NCI-H2107 (cell line): ENCODE measurements at regions not wholly inside any gene's neighbourhood (a gene's known extent, or its start where the extent isn't known, plus 50 kb on each side); places are given as distances from the start of the nearest gene placed in this dataset.
"Not testable (repeated sequence)": the region's sequence is repeated elsewhere in the genome, so short reads cannot be mapped to it uniquely, and the experiment has no call there.

ENCODE experiments used
- DNase-seq: peaks from one replicate; lab custom pipeline; 2025; lab: John Stamatoyannopoulos, UW

DNA sequence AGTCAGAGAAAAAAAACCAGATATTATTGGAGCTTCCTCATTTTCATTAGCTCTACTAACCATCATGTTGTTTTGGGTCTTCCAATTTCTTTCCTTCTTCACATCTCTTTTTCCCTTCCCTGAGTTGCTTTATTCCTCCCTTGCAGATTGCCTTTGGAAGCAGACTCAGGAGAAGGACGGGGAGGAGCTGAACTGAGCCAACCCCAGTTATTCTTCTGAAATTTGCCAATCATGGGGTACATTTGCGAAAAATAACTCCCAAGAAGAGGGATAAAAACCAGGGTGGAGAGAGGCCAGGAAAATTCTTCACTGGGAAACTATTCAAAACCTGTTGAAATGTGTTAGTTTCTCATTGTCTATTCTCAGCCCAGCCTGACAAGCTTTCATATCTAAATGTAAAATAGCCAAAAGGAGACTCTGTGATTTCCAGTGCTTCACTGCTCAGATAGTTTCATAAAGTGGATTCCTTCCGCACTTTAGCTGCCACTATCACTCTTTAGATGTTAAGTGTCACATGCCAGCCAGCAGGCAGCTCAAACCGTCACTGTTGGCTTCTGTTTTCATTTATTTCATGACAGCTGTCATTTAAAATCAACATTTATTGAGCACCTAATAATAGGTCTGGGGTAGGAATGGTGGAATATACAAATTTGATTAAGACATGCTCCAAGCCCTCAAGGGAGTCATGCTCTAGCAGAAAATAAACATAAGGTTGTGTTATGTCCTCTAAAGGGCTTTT is 204.5 kb downstream of the SREK1 start:
- DNase-seq = no peak

DNA sequence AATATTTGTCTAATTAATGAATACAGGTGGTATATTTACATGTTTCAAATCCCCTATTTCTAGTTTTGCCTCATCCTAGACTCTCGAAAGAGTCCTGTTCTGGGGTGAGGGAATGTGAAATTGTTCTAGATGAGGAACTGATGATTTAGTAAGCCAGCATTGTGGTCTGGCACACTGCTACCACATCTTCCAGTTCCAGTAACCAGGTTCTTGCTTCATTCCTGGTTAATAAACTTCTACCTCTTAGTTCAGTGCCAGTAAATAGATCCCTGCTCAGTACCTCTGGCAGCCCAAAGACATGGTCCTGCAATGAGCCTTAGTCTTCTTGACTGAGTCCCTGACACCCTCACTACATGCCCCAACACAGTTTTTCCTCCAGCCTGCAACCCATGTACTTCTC is 207.7 kb downstream of the SREK1 start:
- DNase-seq = no peak

DNA sequence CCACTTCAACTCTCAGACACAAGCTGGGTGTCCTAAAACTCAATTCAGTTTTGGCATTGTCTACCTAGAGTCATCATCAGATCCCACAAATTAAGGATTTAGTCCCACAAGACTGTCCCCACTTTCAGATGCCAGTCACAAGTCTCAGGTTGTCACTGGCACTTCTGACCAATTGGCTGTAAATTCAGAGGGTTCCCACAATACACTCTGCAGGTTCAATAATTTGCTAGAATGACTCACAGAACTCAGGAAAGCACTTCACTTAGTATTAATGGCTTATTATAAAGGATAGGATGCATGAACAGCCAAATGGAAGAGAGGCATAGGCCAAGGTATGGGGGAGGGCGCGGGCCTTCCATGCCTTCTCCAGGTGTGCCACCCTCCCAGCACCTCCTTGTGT is 209.1 kb downstream of the SREK1 start:
- DNase-seq = no peak

- DNase-seq = no peak
Measured at GRCh38 chr5:66354422-66354821, 210.3 kb downstream of the SREK1 start.

- DNase-seq = no peak
Measured at GRCh38 chr5:66356011-66356565, 212.0 kb downstream of the SREK1 start.

- DNase-seq = no peak
Measured at GRCh38 chr5:66358741-66359140, 214.6 kb downstream of the SREK1 start.

DNA sequence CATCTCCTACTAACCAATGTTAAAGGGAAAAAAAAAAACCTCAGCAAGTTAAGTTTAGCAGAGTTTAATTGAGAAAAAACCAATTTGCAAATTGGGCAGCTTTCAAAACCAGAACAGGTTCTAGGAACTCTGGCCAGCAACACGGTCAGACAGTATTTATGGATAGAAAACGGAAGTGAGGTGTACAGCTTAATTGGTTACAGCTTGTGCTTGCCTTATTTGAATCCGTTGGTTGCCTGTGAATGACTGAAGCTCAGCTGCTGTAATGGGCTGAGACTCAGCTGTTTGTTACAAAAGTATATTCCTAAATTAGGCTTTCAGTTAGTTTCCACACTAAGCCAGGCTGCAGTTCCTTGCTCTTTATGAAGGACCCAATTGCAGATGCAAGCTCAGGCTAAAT is 217.0 kb downstream of the SREK1 start:
- no peak for DNase-seq

DNA sequence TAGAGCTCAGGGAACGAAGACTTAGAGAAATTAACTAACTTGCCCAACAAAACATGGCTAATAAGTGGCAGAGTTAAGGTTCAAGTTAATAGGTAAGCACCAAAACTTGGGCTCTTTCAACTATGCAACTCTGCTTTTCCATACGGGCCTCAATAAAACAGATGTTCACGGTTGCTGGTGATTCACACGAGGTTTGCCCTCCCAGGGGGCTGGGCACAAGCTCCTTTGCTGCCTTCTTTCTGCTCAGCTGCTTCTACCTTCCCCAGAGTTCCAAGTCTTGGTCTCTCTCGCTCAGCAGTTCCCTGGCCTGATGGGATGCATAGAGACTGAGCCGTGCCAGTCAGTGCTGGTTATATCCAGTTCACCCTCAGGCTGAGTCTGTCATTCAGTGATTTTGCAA is 217.9 kb downstream of the SREK1 start:
- no peak for DNase-seq

DNA sequence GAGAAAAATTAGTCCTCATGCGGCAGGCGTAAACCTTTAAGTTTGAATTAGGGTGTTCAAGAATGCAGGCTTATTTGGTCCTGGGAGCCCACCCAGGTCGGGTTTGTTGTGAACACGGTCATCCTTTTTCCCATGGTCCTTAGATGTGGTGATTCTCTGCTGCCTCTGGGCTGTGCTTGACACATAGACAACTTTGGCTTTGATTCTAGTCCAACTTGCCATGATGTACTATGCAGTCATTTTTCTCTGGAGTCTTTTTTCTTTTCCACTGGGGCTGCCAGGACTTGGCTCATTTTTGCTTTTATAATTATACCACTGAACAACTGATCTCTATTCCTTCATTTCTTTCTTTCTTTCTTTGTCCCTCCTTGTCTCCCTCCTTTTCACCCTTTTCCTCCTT is 218.6 kb downstream of the SREK1 start:
- DNase-seq = no peak

GRCh38 chr5:66363097-66363496 is 219.0 kb downstream of the SREK1 start:
- no peak for DNase-seq

- DNase-seq = no peak
Measured at GRCh38 chr5:66364186-66364585, 220.1 kb downstream of the SREK1 start.

GRCh38 chr5:66365981-66366380 is 221.9 kb downstream of the SREK1 start:
- no peak for DNase-seq

- DNase-seq = no peak
Measured at GRCh38 chr5:66367814-66368541, 223.9 kb downstream of the SREK1 start.

DNA sequence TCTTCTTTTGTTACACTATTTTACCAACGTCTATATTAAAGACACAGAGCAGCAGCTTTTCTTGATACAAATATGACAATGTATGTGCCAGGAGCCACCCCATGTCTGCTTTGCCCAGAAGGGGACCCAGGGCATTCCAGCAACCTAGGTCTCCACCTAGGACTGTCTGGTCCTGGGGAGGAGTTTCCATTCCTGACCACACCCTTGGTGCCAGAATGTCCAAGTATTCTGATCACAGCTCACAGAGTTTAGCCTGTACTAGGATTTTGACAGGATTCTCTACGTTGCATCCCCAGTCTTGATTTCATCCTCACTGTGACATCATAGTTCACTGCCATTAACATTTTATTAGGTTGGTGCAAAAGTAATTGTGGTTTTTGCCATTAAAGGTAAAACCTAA is 224.7 kb downstream of the SREK1 start:
- DNase-seq = no peak

DNA sequence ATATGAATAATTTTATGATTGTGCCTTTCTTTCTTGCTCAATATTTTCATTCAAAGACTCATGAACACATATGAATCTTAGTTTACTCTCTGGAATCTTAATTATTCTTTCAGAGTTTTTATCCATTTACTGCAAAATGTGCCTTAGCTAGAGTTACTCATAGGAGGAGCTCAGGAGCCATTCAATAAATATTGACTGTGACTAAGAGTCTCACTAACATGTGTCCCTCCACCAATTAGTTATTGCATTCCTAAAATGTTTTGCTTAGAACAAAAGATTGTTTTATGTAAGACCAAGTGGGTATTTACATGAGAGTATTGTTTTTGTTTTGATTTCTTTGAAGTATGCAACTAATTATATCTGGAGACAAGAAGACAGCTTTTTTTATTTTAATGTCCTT is 218.4 kb upstream of the MAST4 start:
- DNase-seq = no peak

- DNase-seq = no peak
Measured at GRCh38 chr5:66378407-66378806, 217.8 kb upstream of the MAST4 start.

DNA sequence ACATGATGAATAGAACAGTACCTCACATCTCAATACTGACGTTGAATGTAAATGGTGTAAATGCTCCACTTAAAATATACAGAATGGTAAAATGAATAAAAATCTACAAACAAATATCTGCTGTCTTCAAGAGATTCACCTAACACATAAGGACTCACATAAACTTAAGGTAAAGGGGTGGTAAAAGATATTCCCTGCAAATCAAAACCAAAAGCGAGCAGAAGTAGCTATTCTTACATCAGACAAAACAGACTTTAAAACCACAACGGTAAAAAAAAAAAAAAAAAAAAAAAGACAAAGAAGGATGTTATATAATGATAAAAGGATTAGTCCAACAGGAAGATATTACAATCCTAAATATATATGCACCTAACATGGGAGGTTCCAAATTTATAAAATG is 214.0 kb upstream of the MAST4 start:
- DNase-seq = no peak

DNA sequence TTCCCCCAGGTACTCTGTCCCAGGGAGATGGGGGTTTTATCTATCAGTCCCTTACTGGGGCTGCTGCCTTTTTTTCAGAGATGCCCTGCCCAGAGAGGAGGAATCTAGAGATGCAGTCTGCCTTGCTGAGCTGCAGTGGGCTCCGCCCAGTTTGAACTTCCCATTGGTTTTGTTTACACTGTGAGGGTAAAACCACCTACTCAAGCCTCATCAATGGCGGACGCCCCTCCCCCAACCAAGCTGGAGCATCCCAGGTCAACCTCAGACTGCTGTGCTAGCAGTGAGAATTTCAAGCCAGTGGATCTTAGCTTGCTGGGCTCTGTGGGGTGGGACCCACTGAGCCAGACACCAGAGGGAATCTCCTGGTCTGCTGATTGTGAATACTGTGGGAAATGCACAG is 191.0 kb upstream of the MAST4 start:
- not testable (repeated sequence) for DNase-seq

DNA sequence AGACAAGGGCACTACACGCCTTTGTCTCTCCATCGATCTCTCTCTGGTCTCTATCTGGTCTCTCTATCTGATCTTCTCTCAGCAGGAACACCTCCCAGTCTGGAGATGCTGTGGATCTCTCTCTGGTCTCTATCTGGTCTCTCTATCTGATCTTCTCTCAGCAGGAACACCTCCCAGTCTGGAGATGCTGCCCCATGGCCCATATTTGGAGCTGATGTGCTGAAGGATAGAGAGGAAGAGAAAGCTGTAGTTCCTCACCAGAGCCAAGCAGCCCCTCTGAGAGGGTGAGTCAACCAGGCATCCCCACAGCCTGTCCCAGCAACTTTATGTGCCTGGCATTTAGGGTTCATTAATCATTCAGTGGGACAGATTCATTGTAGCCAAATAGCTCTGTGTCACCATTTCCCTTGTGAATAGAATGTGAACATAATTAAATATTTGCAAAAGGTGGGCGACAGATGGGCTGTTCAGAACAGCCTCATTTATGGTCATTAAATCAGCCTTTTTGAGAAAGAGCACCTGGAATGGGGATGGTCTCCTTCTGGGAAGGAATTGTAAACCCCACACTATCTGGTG is 189.3 kb upstream of the MAST4 start:
- DNase-seq = no peak

GRCh38 chr5:66407765-66408164 is 188.4 kb upstream of the MAST4 start:
- no peak for DNase-seq

DNA sequence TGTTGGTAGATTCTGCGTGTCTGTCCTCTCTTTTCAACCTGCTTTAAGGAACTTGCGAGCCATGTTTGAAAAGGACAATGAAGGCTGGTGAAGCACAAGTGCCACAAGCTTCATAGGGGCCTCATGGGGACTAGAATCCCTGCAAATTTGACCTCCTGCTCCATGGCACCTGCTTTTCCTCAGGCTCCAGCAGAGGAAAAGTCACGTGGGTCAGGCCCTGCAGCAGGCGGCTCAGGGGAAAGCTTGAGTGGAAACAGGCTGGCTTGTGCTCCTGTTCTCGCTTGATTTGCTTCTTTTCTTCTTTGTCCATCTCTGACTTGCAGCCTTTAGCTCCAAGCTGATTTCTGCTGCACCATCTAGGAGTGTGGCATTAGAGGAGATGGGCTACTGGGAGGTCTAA is 187.6 kb upstream of the MAST4 start:
- DNase-seq = no peak

DNA sequence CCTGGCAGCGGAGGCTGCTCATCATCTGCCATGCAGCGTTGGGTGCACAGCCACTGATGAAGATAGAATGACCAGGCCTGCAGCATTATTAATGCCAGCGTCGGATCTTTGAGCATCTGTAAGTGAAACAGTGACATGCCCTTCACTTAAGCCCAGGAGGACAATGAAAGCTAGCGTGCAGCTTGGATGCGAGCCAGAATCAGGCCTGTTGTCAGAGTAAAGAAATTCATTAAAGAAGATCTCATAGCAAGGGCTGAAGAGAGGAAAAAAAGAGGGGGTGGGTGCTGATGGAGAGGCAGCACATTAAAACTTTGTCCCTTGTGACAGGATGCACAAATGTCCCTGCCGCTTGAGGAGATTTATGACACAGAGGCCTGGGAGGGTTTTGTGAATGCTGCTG is 186.1 kb upstream of the MAST4 start:
- no peak for DNase-seq

- no peak for DNase-seq
Measured at GRCh38 chr5:66411701-66412100, 184.5 kb upstream of the MAST4 start.
